Activated T-cell treated with anti-CD3 and anti-CD28 coated beads, Interleukin-2, amount 50 U/mL, for 48 hours (primary cell): ENCODE measurements at regions not wholly inside any gene's neighbourhood (a gene's known extent, or its start where the extent isn't known, plus 50 kb on each side); places are given as distances from the start of the nearest gene placed in this dataset.
"Not testable (repeated sequence)": the region's sequence is repeated elsewhere in the genome, so short reads cannot be mapped to it uniquely, and the experiment has no call there.

Experiments
- DNase-seq, 2 experiments: peaks; one replicate each; pipeline ENCODE4 v3.0.0-alpha.2; 2020

GRCh38 chr4:148857239-148857972 is 415.2 kb upstream of the NR3C2 start:
- no peak for DNase-seq

- DNase-seq: no peak
Observed at GRCh38 chr4:148854203-148854602, 412.0 kb upstream of the NR3C2 start.

GRCh38 chr4:148852092-148852699 is 410.0 kb upstream of the NR3C2 start:
- DNase-seq: no peak

- no peak for DNase-seq
Observed at GRCh38 chr4:148850257-148850995, 408.2 kb upstream of the NR3C2 start.

- no peak for DNase-seq
Observed at GRCh38 chr4:148849581-148849980, 407.4 kb upstream of the NR3C2 start.

- DNase-seq: no peak
Observed at GRCh38 chr4:148847544-148848255, 405.5 kb upstream of the NR3C2 start.

- DNase-seq: no peak
Observed at GRCh38 chr4:148845609-148846008, 403.4 kb upstream of the NR3C2 start.

GRCh38 chr4:148843625-148844024 is 401.4 kb upstream of the NR3C2 start:
- no peak for DNase-seq

- DNase-seq: no peak
Observed at GRCh38 chr4:148842843-148843242, 400.6 kb upstream of the NR3C2 start.

- not testable (repeated sequence) for DNase-seq
Observed at GRCh38 chr4:148837571-148837970, 395.4 kb upstream of the NR3C2 start.

- DNase-seq: no peak
Observed at GRCh38 chr4:148834804-148835631, 392.8 kb upstream of the NR3C2 start.

GRCh38 chr4:148831945-148832344 is 389.7 kb upstream of the NR3C2 start:
- DNase-seq: no peak

GRCh38 chr4:148828291-148828690 is 386.1 kb upstream of the NR3C2 start:
- DNase-seq: no peak

GRCh38 chr4:148827781-148828180 is 385.6 kb upstream of the NR3C2 start:
- DNase-seq: no peak

- no peak for DNase-seq
Observed at GRCh38 chr4:148823419-148823769, 381.2 kb upstream of the NR3C2 start.

GRCh38 chr4:148822572-148823418 is 380.6 kb upstream of the NR3C2 start:
- DNase-seq: no peak

- DNase-seq: no peak
Observed at GRCh38 chr4:148814030-148814429, 371.8 kb upstream of the NR3C2 start.

GRCh38 chr4:148813289-148813688 is 371.1 kb upstream of the NR3C2 start:
- DNase-seq: no peak

- DNase-seq: no peak
Observed at GRCh38 chr4:148812101-148812500, 369.9 kb upstream of the NR3C2 start.

GRCh38 chr4:148810461-148810860 is 368.2 kb upstream of the NR3C2 start:
- DNase-seq: no peak

- DNase-seq: no peak
Observed at GRCh38 chr4:148808416-148808815, 366.2 kb upstream of the NR3C2 start.

GRCh38 chr4:148800940-148801339 is 358.7 kb upstream of the NR3C2 start:
- no peak for DNase-seq
